A549 (cell line): ENCODE measurements at regions not wholly inside any gene's neighbourhood (a gene's known extent, or its start where the extent isn't known, plus 50 kb on each side); places are given as distances from the start of the nearest gene placed in this dataset.

Experiments
- POLR2A ChIP-seq: IDR thresholded peaks from 2 replicates; pipeline ENCODE4 v1.6.1; 2012; ENCODE audit warnings: mild to moderate bottlenecking, low read length
- ZNF302 ChIP-seq: fragments of 250-450 bp; sonication (Bioruptor Pico); IDR thresholded peaks from 2 replicates; pipeline ENCODE4 v1.9.0; 2021; ENCODE audit warnings: inconsistent platforms, mild to moderate bottlenecking, moderate library complexity
- TF ChIP-seq, protein P1 (sequence below): fragments of >200 bp; sonication (Bioruptor Twin); formaldehyde crosslinking; IDR thresholded peaks from 3 replicates; pipeline ENCODE4 v1.5.1; 2016

DNA sequence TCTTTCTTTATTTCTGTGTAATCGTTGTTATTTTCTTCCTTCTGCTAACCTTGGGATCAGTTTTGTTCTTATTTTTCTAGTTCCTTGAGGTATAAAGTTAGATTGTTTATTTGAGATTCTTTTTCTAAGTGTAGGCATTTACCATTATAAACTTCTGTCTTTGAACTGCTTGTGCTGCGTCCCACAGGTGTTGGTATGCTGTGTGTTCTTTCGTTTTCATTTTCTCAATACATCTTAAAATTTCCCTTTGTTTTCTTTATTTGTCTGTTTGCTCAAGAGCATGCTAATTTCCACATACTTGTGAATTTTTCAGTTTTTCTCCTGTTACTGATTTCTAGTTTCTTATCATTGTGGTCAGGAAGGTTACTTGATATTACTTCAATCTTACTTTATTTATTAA lies 873.8 kb upstream of the GCFC2 start:
- TF ChIP-seq, protein P1, sequence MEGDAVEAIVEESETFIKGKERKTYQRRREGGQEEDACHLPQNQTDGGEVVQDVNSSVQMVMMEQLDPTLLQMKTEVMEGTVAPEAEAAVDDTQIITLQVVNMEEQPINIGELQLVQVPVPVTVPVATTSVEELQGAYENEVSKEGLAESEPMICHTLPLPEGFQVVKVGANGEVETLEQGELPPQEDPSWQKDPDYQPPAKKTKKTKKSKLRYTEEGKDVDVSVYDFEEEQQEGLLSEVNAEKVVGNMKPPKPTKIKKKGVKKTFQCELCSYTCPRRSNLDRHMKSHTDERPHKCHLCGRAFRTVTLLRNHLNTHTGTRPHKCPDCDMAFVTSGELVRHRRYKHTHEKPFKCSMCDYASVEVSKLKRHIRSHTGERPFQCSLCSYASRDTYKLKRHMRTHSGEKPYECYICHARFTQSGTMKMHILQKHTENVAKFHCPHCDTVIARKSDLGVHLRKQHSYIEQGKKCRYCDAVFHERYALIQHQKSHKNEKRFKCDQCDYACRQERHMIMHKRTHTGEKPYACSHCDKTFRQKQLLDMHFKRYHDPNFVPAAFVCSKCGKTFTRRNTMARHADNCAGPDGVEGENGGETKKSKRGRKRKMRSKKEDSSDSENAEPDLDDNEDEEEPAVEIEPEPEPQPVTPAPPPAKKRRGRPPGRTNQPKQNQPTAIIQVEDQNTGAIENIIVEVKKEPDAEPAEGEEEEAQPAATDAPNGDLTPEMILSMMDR: no peak
- no peak for TF ChIP-seq ZNF302 (CRISPR knock-in tag)
- TF ChIP-seq POLR2A: no peak
